Neural progenitor cell (in vitro differentiated cells): ENCODE measurements at regions not wholly inside any gene's neighbourhood (a gene's known extent, or its start where the extent isn't known, plus 50 kb on each side); places are given as distances from the start of the nearest gene placed in this dataset.

Experiments
- EZH2 ChIP-seq: fragments of 200-600 bp; sonication (generic); IDR thresholded peaks from 2 replicates; pipeline ENCODE4 v1.6.1; 2017; ENCODE audit warnings: antibody characterized with exemption, mild to moderate bottlenecking, moderate library complexity
- EZH2phosphoT487 ChIP-seq: fragments of 200-600 bp; sonication (generic); IDR thresholded peaks from 2 replicates; pipeline ENCODE4 v1.6.1; 2017; ENCODE audit warnings: antibody characterized with exemption
- TF ChIP-seq, protein P1 (sequence below): fragments of 200-600 bp; sonication (generic); IDR thresholded peaks from 2 replicates; pipeline ENCODE4 v1.5.1; 2017; ENCODE audit warnings: antibody characterized with exemption, mild to moderate bottlenecking

DNA sequence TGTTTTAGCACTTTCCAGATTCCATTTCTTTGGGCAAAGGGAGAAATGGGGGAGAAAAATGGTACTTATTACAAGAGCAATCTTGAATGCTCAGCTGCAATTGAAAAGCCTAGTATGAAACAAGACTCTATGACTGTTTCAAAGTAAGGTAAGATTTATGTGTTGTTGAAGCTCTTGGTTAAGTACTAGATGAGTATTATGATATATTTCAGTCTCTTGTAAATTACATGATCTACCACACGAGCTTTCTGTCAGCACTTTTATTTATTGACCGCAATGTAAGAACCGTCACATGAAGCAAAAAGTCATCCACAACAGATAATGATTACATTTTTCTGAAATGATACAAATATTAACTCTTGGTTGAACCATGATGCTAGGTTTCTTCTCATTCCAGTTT lies 906.7 kb upstream of the CHORDC1 start:
- TF ChIP-seq, protein P1, sequence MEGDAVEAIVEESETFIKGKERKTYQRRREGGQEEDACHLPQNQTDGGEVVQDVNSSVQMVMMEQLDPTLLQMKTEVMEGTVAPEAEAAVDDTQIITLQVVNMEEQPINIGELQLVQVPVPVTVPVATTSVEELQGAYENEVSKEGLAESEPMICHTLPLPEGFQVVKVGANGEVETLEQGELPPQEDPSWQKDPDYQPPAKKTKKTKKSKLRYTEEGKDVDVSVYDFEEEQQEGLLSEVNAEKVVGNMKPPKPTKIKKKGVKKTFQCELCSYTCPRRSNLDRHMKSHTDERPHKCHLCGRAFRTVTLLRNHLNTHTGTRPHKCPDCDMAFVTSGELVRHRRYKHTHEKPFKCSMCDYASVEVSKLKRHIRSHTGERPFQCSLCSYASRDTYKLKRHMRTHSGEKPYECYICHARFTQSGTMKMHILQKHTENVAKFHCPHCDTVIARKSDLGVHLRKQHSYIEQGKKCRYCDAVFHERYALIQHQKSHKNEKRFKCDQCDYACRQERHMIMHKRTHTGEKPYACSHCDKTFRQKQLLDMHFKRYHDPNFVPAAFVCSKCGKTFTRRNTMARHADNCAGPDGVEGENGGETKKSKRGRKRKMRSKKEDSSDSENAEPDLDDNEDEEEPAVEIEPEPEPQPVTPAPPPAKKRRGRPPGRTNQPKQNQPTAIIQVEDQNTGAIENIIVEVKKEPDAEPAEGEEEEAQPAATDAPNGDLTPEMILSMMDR, result no peak
- TF ChIP-seq EZH2 (no peak), EZH2phosphoT487 (no peak)
